Activated T-helper 1 cell treated with anti-CD3 and anti-CD28 coated beads, Interleukin-12 subunit alpha, Interleukin-12 subunit beta, Interleukin-2, Interleukin-4 antibody, amounts not matched to agents 30 ng/mL and 10 ng/mL and 1 ng/mL, durations not matched to agents 14 hours and 24 hours and 36 hours (primary cell): ENCODE measurements at regions not wholly inside any gene's neighbourhood (a gene's known extent, or its start where the extent isn't known, plus 50 kb on each side); places are given as distances from the start of the nearest gene placed in this dataset.
"Not testable (repeated sequence)": the region's sequence is repeated elsewhere in the genome, so short reads cannot be mapped to it uniquely, and the experiment has no call there.

Experiments used
- DNase-seq: peaks from one replicate; pipeline ENCODE4 v3.0.0; 2021; ENCODE audit warnings: low spot score
- H3K27ac Mint-ChIP-seq: one replicate; pipeline ENCODE4 v1.8.0; 2021; ENCODE audit warnings: mild to moderate bottlenecking, mixed read lengths
- H3K27me3 Mint-ChIP-seq: one replicate; pipeline ENCODE4 v1.8.0; 2022; ENCODE audit warnings: mild to moderate bottlenecking, moderate library complexity, mixed read lengths; ENCODE audit not compliant: insufficient read depth
- H3K36me3 Mint-ChIP-seq: one replicate; pipeline ENCODE4 v1.8.0; 2021; ENCODE audit warnings: low read depth, mixed read lengths
- H3K4me1 Mint-ChIP-seq: one replicate; pipeline ENCODE4 v1.8.0; 2021; ENCODE audit warnings: low read depth, mixed read lengths
- H3K4me3 Mint-ChIP-seq: one replicate; pipeline ENCODE4 v1.8.0; 2021; ENCODE audit warnings: mild to moderate bottlenecking, moderate library complexity, mixed read lengths
- H3K9me3 Mint-ChIP-seq: one replicate; pipeline ENCODE4 v1.8.0; 2021; ENCODE audit warnings: mixed read lengths
- intact Hi-C: fragments of 100-400 bp; cut with micrococcal nuclease; formaldehyde crosslinking; loops from one replicate; pipeline ENCODE4 v1.15.1; 2024

DNA sequence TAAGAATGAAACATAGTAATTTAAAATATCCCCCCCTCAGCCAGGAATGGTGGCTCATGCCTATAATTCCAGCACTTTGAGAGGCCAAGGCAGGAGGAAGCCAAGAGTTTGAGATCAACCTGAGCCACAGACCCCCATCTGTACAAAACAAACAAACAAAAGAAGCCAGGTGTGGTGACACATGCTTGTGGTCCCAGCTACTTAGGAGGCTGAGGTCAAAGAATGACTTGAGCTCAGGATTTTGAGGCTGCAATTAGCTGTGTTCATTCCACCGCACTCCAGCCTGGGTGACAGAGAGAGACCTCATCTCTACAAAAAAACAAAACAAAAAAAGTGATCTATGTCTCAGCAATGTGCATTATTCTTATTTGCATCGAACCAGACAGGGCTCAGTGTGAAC lies 800.8 kb downstream of the MCTP2 start:
- intact Hi-C loops = no loop called here
- no peak overlapping the region for H3K27ac Mint-ChIP-seq
- H3K4me3 Mint-ChIP-seq = no peak overlapping the region
- no peaks in the 10 kb centered on the region for H3K27me3 Mint-ChIP-seq
- H3K9me3 Mint-ChIP-seq = no peaks in the 10 kb centered on the region
- DNase-seq = no peak
- no peaks in the 10 kb centered on the region for H3K4me1 Mint-ChIP-seq
- H3K36me3 Mint-ChIP-seq = no peaks in the 10 kb centered on the region

DNA sequence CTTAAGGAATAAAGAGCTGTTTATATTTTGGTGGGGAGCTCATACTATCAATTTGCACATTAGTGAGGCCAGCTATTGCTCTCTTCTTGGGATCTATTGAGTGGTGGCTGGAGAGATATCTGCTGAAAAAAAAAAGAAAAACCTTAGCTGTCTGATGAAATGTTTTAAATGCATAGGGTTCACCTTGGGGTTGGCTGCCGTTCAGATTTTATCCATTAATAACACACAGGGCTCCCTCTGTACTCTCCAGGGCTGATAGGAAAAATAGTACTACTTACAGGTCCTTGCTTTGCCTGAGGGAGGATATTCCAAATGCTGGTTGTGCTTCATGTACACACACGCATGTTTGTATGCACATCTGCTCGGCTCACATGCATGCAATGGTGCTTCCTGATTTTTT lies 803.7 kb downstream of the MCTP2 start:
- no peak overlapping the region for H3K27ac Mint-ChIP-seq
- no peak overlapping the region for H3K4me3 Mint-ChIP-seq
- H3K27me3 Mint-ChIP-seq = no peaks in the 10 kb centered on the region
- H3K36me3 Mint-ChIP-seq = no peaks in the 10 kb centered on the region
- H3K4me1 Mint-ChIP-seq = no peaks in the 10 kb centered on the region
- intact Hi-C loops = no loop called here
- H3K9me3 Mint-ChIP-seq = no peaks in the 10 kb centered on the region
- no peak for DNase-seq

DNA sequence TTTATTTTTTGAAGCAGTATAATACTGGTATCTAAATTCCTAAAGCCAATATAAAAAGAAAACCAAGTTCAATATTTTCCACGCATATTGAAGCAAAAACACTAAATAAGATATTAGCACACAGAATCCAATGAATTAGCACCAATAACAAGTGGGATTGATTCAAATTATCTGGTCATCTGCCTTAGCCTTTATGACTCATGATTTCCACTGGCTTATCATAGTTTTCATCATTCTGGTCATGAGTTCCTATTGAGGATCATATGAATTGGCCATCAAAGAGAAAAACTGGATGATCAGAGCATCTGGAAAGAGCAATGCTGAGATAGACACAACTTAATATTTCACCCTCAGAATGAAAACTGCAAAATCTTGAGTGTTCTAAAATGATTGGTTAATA lies 809.9 kb downstream of the MCTP2 start:
- Mint-ChIP-seq H3K36me3 (no peaks in the 10 kb centered on the region), H3K9me3 (no peaks in the 10 kb centered on the region), H3K4me1 (no peaks in the 10 kb centered on the region), H3K4me3 (no peak overlapping the region), H3K27ac (no peak overlapping the region), H3K27me3 (no peaks in the 10 kb centered on the region)
- intact Hi-C loops = no loop called here
- no peak for DNase-seq

- H3K36me3 Mint-ChIP-seq, H3K27me3 Mint-ChIP-seq, H3K4me3 Mint-ChIP-seq, H3K27ac Mint-ChIP-seq, DNase-seq, H3K9me3 Mint-ChIP-seq, intact Hi-C loops, H3K4me1 Mint-ChIP-seq: not testable (repeated sequence)
Observed at GRCh38 chr15:95043236-95043932, 812.0 kb downstream of the MCTP2 start.

DNA sequence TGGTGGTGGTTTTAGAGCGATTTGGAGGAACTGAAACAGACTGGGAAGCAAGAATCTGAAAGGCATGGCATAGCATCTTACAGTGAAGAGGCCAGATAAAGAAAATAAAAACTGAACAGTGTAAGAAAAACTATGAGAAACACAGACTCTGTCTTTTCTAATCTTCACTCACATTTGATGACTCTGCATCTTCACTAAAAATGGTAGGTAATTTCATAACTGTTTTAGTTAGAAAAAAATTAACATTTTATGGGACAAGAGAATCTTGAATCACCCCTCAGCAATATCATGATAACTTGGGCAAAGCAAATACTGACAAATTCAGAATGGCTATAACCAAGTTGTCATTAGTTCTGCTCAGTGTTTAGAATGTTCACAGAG lies 812.6 kb downstream of the MCTP2 start:
- Mint-ChIP-seq H3K27me3 (no peaks in the 10 kb centered on the region), H3K4me1 (no peaks in the 10 kb centered on the region), H3K9me3 (peaks cover 11% of the 10 kb centered on the region), H3K36me3 (no peaks in the 10 kb centered on the region), H3K4me3 (no peak overlapping the region), H3K27ac (no peak overlapping the region)
- no peak for DNase-seq
- intact Hi-C loops = no loop called here

DNA sequence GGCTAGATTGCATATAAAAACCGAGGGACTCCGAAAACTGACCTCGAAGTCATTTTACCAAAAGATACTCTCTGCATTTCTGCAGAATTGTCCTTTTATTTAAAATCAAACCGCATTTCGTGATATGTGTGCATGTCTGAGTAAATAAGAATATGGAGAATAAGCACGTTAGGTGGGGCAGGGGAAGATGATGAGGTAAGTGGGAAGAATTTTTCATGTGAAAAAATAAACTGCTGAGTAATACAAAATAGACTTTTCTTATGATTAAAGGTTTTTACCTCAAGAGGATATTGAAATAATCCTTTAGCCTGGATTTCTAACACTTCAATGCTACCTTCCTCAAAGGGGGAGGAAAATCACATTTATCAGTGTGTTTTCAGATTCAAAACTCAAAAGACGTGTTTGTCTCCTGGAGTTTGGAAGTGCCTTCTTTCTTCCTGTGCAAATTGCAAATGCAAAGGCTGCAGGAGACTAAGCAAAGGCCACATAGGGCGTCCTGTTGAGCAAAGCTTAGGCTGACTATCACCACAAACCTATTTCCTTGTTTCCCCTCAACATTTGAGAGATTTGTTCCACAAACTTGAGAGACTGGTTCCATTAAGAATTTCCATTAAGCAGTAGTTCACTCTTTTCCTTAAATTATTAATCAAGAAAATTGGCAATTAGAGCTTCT lies 813.5 kb downstream of the MCTP2 start:
- intact Hi-C loops = no loop called here
- DNase-seq = no peak
- no peaks in the 10 kb centered on the region for H3K36me3 Mint-ChIP-seq
- no peaks in the 10 kb centered on the region for H3K4me1 Mint-ChIP-seq
- H3K27ac Mint-ChIP-seq = no peak overlapping the region
- H3K27me3 Mint-ChIP-seq = no peaks in the 10 kb centered on the region
- H3K4me3 Mint-ChIP-seq = no peak overlapping the region
- peaks cover 21% of the 10 kb centered on the region for H3K9me3 Mint-ChIP-seq

- Mint-ChIP-seq H3K4me3 (no peak overlapping the region), H3K27ac (no peak overlapping the region), H3K9me3 (peaks cover 34% of the 10 kb centered on the region), H3K27me3 (no peaks in the 10 kb centered on the region), H3K4me1 (no peaks in the 10 kb centered on the region), H3K36me3 (no peaks in the 10 kb centered on the region)
- DNase-seq = no peak
- intact Hi-C loops = no loop called here
Observed at GRCh38 chr15:95051861-95052260, 820.5 kb downstream of the MCTP2 start.

DNA sequence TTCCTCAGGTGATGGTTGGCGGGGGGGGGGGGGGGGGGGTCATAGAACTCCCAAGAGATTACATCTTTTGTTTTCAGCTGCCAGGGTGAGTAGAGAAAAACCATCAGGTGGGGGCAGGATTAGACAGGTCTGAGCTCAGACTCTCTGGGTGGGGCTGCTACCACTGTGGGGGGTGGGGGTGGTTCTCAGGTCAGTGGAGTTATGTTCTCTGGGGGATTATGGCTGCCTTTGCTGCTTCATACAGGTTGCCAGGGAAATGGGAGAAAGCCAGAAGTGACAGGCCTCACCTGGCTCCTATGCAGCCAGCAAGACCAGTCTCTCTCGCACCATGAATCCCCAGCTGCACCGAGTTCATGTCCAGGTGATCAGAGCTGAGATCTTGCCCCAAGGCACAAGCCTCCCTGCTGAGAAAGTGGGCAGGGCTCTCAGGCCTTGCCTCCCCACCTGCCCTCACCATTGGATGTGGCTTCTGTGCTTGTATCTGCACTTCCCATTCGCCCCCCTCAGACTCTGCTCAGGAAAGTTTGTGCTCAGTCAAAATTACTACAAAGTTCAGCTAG lies 828.1 kb downstream of the MCTP2 start:
- Mint-ChIP-seq H3K36me3 (no peaks in the 10 kb centered on the region), H3K27me3 (no peaks in the 10 kb centered on the region), H3K4me1 (no peaks in the 10 kb centered on the region), H3K27ac (no peak overlapping the region), H3K4me3 (no peak overlapping the region), H3K9me3 (peaks cover 21% of the 10 kb centered on the region)
- no peak for DNase-seq
- intact Hi-C loops = no loop called here

DNA sequence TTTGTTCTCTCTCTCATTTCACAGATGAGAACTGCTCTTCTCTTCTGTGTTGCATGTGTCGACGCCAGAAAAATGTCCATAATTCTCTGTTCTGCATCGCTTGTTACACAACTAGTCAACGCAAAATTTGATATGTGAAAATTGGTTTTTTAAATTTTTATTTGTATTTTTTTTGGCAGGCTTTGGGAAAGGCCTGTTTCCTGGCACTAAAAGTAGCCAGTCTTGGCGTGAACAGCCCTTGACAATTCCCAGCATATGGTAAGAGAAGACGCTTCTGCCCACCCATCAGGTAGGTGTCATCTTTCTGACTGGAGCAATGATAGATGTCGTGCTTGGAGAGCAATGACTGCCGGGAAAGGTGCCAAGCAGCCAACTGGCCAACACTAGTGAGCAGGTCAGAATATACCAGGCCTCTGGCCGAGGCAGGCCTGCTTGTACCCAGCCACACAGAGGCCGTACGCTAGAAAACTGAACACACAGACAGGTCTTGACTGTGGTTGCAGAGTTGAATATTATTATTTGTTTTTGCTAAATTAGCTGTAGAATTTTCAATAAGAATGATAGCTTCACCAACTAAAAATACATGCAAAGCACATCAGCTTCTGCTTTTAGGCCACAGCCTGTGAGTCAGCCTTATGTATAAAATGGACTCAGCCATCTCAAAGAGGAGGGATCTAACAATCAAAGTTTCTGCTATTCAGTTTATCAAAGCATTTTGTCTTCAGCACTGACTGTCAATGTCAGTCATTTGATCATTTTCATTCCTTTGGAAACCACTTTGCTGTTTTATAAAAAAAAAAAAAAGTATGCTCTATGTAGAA lies 837.5 kb downstream of the MCTP2 start:
- H3K4me3 Mint-ChIP-seq = no peak overlapping the region
- peaks cover 7% of the 10 kb centered on the region for H3K9me3 Mint-ChIP-seq
- no peaks in the 10 kb centered on the region for H3K4me1 Mint-ChIP-seq
- DNase-seq = no peak
- no peaks in the 10 kb centered on the region for H3K36me3 Mint-ChIP-seq
- intact Hi-C loops = no loop called here
- no peak overlapping the region for H3K27ac Mint-ChIP-seq
- H3K27me3 Mint-ChIP-seq = no peaks in the 10 kb centered on the region

DNA sequence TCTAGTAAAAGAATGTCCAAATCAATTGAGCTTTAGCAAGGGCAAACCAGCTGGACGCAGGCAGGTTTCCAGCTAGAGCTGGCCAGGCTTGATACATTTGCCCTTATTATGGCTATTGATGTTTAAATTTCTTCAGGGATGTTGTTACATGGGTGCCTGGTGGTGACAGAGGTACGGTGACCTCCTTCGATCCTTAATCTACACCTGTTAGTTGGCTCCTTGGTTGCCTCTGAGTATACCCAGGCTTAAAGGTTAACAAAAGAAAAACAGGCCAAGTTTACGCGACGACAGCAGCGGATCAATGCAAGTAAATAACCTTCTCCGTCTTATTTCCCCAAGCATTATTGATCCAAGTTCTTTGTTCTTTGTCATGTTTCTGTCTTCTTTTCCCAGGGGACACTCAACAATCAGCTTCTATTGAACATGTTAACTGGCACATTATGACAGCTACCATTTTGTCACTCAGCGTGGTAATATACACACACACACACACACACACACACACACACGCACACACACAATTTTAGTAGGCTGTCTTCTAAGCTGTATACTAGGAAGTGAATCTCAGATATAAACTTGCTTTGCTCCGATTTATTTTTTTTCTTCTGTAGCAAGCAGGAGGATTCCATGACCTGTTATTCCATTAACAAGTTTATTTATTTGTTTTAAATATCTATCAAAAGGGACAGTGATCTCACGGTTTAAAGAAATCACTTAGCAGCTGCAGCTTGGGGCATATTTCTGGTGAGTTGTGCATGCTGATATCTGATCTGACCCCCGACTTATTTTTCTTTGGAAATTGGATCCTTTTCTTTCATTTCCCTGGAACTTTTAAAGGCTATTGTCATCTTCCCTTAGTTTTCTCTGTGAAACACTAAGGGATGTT lies 844.7 kb downstream of the MCTP2 start:
- no peak for DNase-seq
- H3K27ac Mint-ChIP-seq = no peak overlapping the region
- H3K4me3 Mint-ChIP-seq = no peak overlapping the region
- no peaks in the 10 kb centered on the region for H3K4me1 Mint-ChIP-seq
- intact Hi-C loops = no loop called here
- no peaks in the 10 kb centered on the region for H3K36me3 Mint-ChIP-seq
- no peaks in the 10 kb centered on the region for H3K27me3 Mint-ChIP-seq
- no peaks in the 10 kb centered on the region for H3K9me3 Mint-ChIP-seq

DNA sequence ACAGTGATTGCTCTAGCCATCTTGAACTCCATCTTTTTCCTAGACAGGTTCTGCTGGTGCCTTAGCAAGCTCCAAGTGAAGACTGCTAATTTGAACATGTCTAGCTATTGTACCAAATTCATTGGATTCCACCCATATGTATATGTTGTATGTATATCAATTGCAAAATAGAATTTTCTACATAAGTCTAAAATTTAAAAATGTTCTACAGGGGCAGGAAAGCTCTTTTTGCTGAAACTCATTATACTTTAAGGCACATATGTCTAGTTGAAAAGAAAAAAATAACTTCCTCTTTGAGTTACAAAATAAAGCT lies 845.3 kb downstream of the MCTP2 start:
- Mint-ChIP-seq H3K27ac (no peak overlapping the region), H3K4me3 (no peak overlapping the region), H3K9me3 (no peaks in the 10 kb centered on the region), H3K27me3 (no peaks in the 10 kb centered on the region), H3K4me1 (no peaks in the 10 kb centered on the region), H3K36me3 (no peaks in the 10 kb centered on the region)
- no peak for DNase-seq
- intact Hi-C loops = no loop called here

DNA sequence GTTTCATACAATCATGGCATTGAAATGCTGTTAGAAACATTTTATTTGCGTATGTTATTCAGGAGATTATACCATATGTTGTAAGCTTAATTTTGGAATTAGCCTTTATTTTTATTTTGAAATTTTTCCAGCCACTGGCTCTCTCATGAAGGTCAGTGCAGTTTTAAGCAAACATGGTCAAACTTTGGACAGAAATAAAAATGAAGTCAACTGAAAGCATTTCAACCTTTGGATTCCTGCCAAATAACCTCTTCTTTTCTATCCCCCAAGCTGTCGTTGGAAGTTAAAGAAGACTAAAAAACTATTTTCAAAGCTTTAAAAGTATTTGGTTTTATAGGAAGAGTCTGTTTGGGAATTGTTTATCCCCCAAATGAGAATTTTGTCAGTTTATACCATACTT lies 846.6 kb downstream of the MCTP2 start:
- no peaks in the 10 kb centered on the region for H3K27me3 Mint-ChIP-seq
- intact Hi-C loops = no loop called here
- H3K4me1 Mint-ChIP-seq = no peaks in the 10 kb centered on the region
- H3K36me3 Mint-ChIP-seq = no peaks in the 10 kb centered on the region
- H3K27ac Mint-ChIP-seq = no peak overlapping the region
- H3K4me3 Mint-ChIP-seq = no peak overlapping the region
- H3K9me3 Mint-ChIP-seq = no peaks in the 10 kb centered on the region
- no peak for DNase-seq
